Ecto neural progenitor cell (in vitro differentiated cells): ENCODE measurements at regions not wholly inside any gene's neighbourhood (a gene's known extent, or its start where the extent isn't known, plus 50 kb on each side); places are given as distances from the start of the nearest gene placed in this dataset.
"Not testable (repeated sequence)": the region's sequence is repeated elsewhere in the genome, so short reads cannot be mapped to it uniquely, and the experiment has no call there.

Source experiments
- DNase-seq: peaks from one replicate; pipeline ENCODE4 v3.0.0-alpha.2; 2018; ENCODE audit warnings: low spot score

GRCh38 chr5:36782612-36783011, 94.0 kb upstream of the NIPBL start:
- not testable (repeated sequence) for DNase-seq

DNA sequence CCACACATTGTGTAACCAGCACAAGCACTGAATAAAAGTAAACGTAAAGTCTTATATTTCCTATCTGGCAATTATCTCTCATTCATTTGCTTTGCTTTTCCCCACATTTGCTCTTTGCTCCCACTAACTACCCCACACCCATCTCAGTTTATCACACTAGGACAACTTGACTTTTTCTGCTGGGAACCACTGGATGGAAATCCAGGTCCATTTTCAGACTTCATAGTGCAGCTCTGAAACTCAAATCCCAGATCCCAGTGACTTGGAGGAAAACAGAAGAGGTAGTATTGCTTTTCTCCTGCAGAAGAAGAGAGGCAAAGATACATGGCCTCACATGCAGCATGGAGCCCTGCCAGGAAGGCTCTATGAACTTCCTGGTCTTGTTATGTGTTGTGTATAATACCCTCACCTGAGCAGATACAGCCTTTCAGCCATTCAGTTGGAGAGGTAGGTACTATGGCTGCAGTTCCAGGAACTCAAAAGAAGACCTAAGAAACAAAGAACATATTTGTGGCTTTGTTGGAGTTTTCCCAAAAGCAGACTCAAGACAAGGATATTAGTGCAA, 90.0 kb upstream of the NIPBL start:
- no peak for DNase-seq

- no peak for DNase-seq
These were observed 89.0 kb upstream of the NIPBL start for GRCh38 chr5:36787365-36788093.

GRCh38 chr5:36790847-36791246, 85.7 kb upstream of the NIPBL start:
- DNase-seq: no peak

- no peak for DNase-seq
These were observed 83.9 kb upstream of the NIPBL start for GRCh38 chr5:36792560-36793180.

DNA sequence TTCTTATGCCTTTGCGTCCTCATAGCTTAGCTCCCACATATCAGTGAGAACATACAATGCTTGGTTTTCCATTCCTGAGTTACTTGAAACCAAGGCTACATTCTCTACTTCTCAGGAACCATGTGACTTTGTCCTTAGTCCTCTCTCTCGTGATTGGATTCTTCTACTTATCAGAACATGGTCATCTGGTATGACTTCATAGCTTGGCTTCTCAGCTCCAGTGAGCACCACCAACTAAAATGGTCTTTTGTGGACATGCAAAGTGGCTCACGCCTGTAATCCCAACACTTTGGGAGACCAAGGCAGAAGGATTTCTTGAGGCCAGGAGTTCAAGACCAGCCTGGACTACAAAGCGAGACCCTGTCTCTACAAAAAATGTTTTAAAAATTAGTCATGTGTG, 81.2 kb upstream of the NIPBL start:
- no peak for DNase-seq

DNA sequence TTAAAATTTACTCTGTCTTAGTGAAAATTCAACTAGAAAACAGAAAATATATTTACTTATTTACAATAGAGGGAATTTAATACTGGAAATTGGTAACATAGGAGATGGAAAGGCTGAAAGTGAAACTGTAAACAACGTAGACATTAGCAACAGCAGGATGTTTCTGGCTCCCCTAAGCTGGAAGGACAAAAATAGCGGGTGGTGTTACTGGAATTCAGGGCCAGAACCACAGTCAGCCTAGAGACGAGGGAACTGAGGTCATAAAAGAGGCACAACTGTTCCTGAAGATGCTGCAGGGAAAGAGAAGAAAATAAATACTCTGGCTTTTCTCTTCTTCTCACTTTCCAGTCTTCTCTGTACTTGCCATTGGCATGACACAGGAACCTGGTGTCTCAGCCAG, 80.4 kb upstream of the NIPBL start:
- no peak for DNase-seq

- DNase-seq: no peak
These were observed 75.0 kb upstream of the NIPBL start for GRCh38 chr5:36801523-36801922.

DNA sequence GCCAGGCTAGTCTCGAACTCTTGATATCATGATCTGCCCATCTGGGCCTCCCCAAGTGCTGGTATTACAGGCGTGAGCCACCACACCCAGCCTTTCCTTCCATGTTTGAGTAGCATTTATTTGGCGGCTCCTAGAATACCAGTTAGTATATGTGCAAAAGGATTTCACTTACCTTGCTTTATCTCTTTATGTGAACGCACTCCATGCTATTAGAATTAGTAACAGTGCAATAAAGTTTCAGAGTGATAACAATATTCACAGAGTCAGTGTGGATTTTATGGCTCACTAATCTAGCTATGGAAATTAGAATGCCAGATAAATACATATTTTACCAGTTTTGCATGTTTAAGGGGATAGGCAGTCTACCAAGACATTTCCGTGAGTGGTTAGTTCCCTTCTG, 74.4 kb upstream of the NIPBL start:
- no peak for DNase-seq

- not testable (repeated sequence) for DNase-seq
These were observed 63.3 kb upstream of the NIPBL start for GRCh38 chr5:36813249-36813648.

DNA sequence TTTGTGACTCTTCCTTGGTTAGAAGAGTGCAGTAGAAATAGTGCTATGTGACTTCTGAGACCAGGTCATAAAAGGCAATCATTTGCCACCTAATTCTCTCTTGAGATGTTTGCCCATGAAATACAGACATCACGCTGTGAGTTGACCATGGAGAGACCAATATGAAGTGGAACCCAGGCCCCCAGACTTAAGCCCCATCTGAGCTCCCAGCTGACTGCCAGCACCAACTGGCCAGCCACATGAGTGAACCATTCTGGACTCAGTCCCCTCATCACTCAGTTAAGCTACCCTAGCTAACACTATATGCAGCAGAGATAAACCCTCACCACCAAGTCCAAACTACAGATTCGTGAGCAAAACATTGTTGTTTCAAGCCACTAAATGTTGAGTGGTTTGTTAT, 60.7 kb upstream of the NIPBL start:
- DNase-seq: no peak

- DNase-seq: no peak
These were observed 55.7 kb upstream of the NIPBL start for GRCh38 chr5:36820900-36821299.

DNA sequence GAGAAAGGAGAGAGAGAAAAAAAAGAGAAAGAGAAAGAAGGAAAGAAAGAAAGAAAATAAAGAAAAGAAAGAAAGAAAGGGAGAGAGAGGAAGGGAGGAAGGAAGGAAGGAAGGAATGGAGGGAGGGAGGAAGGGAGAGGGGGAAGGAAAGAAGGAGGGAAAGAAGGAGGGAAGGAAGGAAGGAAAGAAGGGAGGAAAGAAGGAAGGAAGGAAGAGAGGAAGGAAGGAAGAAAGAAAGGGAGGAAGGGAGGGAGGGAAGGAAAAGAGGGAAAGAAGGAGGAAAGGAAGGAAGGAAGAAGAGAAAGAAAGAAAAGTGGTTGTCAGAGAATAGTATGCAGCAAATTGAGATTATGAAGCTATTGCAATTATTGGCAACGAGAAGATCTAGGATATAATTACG, 49.9 kb upstream of the NIPBL start:
- DNase-seq: no peak
